ENCODE measurements at regions not wholly inside any gene's neighbourhood (a gene's known extent, or its start where the extent isn't known, plus 50 kb on each side); places are given as distances from the start of the nearest gene placed in this dataset.
A peak's percentile ranks its signal among the peaks of the same experiment; 100 is the strongest.
"Not testable (repeated sequence)": the region's sequence is repeated elsewhere in the genome, so short reads cannot be mapped to it uniquely, and the experiment has no call there.

DNA sequence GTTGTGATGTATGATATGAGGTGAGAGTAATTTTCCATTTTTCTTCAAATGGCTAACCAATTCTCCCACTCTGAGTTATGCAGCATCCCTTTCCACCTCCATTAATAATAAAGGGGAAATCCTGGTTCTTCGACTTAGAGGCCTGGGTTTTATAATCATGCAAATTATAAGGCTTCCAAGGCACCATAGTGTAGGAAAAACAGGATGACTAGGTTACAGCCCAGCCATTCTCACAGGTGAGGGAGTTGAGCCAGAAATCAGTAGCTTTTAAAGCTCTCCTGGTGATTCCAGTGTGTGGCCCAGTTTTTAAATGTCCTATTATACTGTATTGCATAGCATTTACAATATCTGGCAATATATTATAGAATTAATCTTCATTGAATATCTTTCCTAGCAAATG, 203.1 kb downstream of the ARHGEF9 start:
- Histone ChIP-seq H3K9me3 (ENCODE audit: control insufficient read depth, low read length) (no peaks in the 10 kb centered on the region), H3K4me3 (ENCODE audit: low read length) (no peak overlapping the region), H3K27me3 (ENCODE audit: control insufficient read depth, insufficient read depth) (no peaks in the 10 kb centered on the region), H3K4me1 (ENCODE audit: control insufficient read depth, insufficient read depth, low read length) (no peaks in the 10 kb centered on the region), H3K27ac (ENCODE audit: low read length) (no peak overlapping the region)
- intact Hi-C loops (cut with DNase I) = no loop called here
- WGBS = 76% methylated on average over 1 of the region's 1 CpG
- DNase-seq (no peak), ATAC-seq (no peak)

DNA sequence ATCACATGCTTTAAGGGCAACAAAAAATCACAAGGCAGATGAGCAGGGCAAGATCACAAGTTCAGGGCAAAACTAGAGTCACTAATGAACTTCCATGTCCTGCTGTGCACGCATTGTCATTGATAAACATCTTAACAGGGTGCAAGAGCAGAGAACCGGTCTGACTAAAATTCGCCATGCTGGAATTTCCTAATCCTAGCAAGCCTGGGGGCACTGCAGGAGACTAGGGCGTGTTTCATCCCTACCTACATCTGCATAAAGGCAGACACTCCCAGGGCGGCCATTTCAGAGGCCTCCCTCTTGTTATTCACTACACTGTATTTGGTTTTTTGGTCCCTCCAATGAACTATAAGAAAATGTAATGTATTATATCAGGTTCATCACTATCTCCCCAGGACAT, 203.6 kb downstream of the ARHGEF9 start:
- 75% methylated on average over 5 of the region's 5 CpGs for WGBS
- H3K27ac ChIP-seq (ENCODE audit: low read length) = no peak overlapping the region
- intact Hi-C loops (cut with DNase I) = no loop called here
- H3K27me3 ChIP-seq (ENCODE audit: control insufficient read depth, insufficient read depth) = no peaks in the 10 kb centered on the region
- no peaks in the 10 kb centered on the region for H3K4me1 ChIP-seq (ENCODE audit: control insufficient read depth, insufficient read depth, low read length)
- H3K4me3 ChIP-seq (ENCODE audit: low read length) = no peak overlapping the region
- ATAC-seq (no peak), DNase-seq (no peak)
- no peaks in the 10 kb centered on the region for H3K9me3 ChIP-seq (ENCODE audit: control insufficient read depth, low read length)

DNA sequence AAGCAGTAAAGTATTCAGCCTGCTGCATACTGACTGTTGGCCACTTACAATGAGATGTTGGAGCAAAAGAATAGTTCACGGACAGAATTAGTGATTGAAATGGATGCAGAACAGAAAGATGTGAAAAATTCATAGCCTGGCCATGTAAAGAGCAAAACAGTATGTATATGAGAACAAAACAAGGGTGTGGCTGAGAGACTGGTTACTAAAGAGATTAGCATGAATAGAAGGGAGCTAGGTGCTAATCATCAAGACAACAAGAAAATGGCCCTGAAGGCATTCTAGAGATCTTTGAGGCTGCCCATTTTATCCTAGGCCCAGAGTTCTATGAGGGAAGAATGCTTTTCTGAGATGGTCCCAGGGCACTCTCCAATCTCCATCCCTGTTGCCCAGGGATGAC, 208.5 kb downstream of the ARHGEF9 start:
- no peaks in the 10 kb centered on the region for H3K27me3 ChIP-seq (ENCODE audit: control insufficient read depth, insufficient read depth)
- ATAC-seq = no peak
- no peaks in the 10 kb centered on the region for H3K4me1 ChIP-seq (ENCODE audit: control insufficient read depth, insufficient read depth, low read length)
- no peak for DNase-seq
- intact Hi-C loops (cut with DNase I) = no loop called here
- H3K4me3 ChIP-seq (ENCODE audit: low read length) = no peak overlapping the region
- no peaks in the 10 kb centered on the region for H3K9me3 ChIP-seq (ENCODE audit: control insufficient read depth, low read length)
- 88% methylated on average over 1 of the region's 1 CpG for WGBS
- no peak overlapping the region for H3K27ac ChIP-seq (ENCODE audit: low read length)

DNA sequence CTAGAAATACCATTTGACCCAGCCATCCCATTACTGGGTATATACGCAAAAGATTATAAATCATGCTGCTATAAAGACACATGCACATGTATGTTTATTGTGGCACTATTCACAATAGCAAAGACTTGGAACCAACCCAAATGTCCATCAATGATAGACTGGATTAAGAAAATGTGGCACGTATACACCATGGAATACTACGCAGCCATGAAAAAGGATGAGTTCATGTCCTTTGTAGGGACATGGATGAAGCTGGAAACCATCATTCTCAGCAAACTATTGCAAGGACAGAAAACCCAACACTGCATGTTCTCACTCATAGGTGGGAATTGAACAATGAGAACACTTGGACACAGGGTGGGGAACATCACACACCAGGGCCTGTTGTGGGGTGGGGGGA, 209.3 kb downstream of the ARHGEF9 start:
- H3K4me1 ChIP-seq (ENCODE audit: control insufficient read depth, insufficient read depth, low read length); H3K4me3 ChIP-seq (ENCODE audit: low read length); DNase-seq; ATAC-seq; intact Hi-C loops (cut with DNase I); H3K9me3 ChIP-seq (ENCODE audit: control insufficient read depth, low read length); H3K27ac ChIP-seq (ENCODE audit: low read length); H3K27me3 ChIP-seq (ENCODE audit: control insufficient read depth, insufficient read depth): not testable (repeated sequence)
- 69% methylated on average over 3 of the region's 3 CpGs for WGBS

DNA sequence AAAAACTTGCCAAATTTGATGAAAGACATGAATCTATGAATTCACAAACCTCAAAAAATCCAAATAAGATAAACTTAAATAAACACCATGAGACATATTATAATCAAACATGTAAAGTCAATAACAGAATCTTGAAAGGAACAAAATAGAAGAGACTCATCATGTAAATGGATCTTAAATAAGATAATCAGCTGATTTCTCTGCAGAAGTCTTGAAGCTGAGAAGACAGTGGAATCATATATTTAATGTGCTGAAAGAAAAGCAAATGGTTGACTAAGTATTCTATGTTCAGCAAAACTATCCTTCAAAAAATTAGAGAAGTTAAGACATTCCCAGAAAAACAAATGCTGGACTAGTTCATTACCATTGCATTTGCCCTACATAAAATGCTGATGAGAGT, 215.7 kb upstream of the SPIN4 start:
- DNase-seq (no peak), ATAC-seq (no peak)
- no peaks in the 10 kb centered on the region for H3K4me1 ChIP-seq (ENCODE audit: control insufficient read depth, insufficient read depth, low read length)
- H3K27me3 ChIP-seq (ENCODE audit: control insufficient read depth, insufficient read depth) = no peaks in the 10 kb centered on the region
- no peak overlapping the region for H3K27ac ChIP-seq (ENCODE audit: low read length)
- H3K9me3 ChIP-seq (ENCODE audit: control insufficient read depth, low read length) = no peaks in the 10 kb centered on the region
- intact Hi-C loops (cut with DNase I) = no loop called here
- H3K4me3 ChIP-seq (ENCODE audit: low read length) = no peak overlapping the region

DNA sequence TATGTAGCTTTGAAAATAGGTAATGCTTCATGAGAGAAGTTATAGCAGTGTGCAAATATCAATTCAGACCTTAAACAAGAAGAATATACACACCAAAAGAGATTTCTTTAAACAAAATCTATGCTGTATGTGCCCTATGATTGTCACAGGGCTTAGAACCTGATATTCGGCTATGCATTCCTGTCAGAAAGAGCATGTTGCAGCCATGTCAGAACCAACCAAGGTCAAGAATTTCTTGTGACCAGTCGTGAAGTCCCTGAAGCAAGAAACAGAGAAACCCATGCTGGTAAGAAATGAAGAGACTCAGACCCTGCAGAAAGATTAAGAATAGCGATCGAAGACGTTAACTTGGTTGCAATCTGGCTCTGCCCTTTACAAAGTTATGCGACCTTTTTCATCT, 210.3 kb upstream of the SPIN4 start:
- Histone ChIP-seq H3K9me3 (ENCODE audit: control insufficient read depth, low read length) (no peaks in the 10 kb centered on the region), H3K27me3 (ENCODE audit: control insufficient read depth, insufficient read depth) (no peaks in the 10 kb centered on the region), H3K27ac (ENCODE audit: low read length) (no peak overlapping the region), H3K4me1 (ENCODE audit: control insufficient read depth, insufficient read depth, low read length) (no peaks in the 10 kb centered on the region), H3K4me3 (ENCODE audit: low read length) (peak overlapping the region; percentile 50)
- intact Hi-C loops (cut with DNase I) = no loop called here
- ATAC-seq (no peak), DNase-seq (no peak)
- 3% methylated on average over 6 of the region's 6 CpGs for WGBS

DNA sequence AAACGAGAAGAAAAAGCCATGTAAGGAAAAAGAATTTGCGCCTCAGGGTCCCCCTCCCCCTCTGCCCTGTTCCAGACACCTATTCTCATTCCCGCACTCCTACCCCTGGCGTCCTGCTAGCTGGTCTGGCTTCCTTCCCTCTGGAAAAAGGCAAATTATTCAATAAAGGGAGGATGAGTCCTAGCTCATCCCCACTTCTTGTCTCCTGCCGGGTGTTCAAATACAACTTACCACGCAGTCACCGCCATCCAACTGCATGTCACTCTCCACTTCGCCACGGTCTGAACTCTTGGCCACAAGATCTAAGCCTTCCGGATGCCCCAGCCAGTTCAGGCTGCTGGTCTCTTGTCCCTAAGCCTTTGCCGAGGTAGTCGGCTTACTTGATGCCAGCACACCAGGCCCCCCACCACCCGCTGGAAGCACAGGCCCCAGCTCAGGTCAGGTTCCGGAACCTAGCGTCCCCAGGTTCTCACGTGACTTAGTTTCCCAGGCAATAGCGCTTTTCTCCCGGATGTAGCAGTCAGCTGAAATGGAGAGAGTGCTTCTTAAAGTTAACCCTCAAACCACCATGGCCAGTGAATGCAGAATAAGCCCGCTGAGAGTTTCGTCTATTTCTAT, 209.6 kb upstream of the SPIN4 start:
- intact Hi-C loops (cut with DNase I) = no loop called here
- WGBS = under 1% methylated on average over 20 of the region's 20 CpGs

DNA sequence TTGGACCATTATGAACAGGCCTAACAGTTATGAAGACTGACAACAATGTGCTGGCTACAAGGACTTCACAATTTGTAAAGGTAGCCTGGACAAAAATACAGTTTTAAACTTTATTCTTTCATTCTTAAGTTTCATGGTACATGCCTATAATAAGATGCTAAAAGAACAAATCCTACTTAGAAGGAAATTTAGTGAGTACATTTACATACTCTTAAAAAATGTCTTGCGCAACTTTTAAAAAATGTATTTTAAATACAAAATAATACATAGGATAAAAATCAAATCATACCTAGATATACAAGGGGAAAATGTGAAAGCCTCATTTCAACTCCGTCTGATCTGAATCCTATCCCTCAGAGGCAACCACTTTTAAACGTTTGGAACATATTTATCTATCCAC, 200.7 kb upstream of the SPIN4 start:
- Histone ChIP-seq H3K4me3 (ENCODE audit: low read length) (no peak overlapping the region), H3K27me3 (ENCODE audit: control insufficient read depth, insufficient read depth) (no peaks in the 10 kb centered on the region), H3K27ac (ENCODE audit: low read length) (no peak overlapping the region), H3K4me1 (ENCODE audit: control insufficient read depth, insufficient read depth, low read length) (no peaks in the 10 kb centered on the region), H3K9me3 (ENCODE audit: control insufficient read depth, low read length) (no peaks in the 10 kb centered on the region)
- intact Hi-C loops (cut with DNase I) = no loop called here
- WGBS = 95% methylated on average over 3 of the region's 3 CpGs
- DNase-seq (no peak), ATAC-seq (no peak)

More for the DNA sequence above, 209.6 kb upstream of the SPIN4 start:
- H3K9me3 ChIP-seq (ENCODE audit: control insufficient read depth, low read length) = no peaks in the 10 kb centered on the region
- no peak overlapping the region for H3K27ac ChIP-seq (ENCODE audit: low read length)
- DNase-seq (peak; percentile 35 to 64 (median 63)), ATAC-seq (peak; percentile 96 to 98)
- peak overlapping the region; percentile 50 for H3K4me3 ChIP-seq (ENCODE audit: low read length)
- H3K27me3 ChIP-seq (ENCODE audit: control insufficient read depth, insufficient read depth) = no peaks in the 10 kb centered on the region
- no peaks in the 10 kb centered on the region for H3K4me1 ChIP-seq (ENCODE audit: control insufficient read depth, insufficient read depth, low read length)

DNA sequence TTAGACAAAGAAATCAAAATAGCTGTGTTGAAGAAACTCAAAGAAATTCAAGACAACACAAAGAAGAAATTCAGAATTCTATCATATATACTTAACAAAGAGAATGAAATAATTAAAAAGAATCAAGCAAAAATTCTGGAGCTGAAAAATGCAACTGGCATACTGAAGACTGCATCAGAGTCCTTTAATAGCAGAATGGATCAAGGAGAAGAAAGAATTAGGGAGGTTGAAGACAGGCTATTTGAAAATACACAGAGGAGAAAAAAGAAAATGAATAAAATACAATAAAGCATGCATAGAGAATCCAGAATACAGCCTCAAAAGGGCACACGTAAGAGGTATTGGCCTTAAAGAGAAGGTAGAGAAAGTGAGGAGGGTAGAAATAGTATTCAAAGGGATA, 179.5 kb upstream of the SPIN4 start:
- DNase-seq (no peak), ATAC-seq (no peak)
- Histone ChIP-seq H3K4me3 (ENCODE audit: low read length) (no peak overlapping the region), H3K27me3 (ENCODE audit: control insufficient read depth, insufficient read depth) (no peaks in the 10 kb centered on the region), H3K27ac (ENCODE audit: low read length) (no peak overlapping the region), H3K9me3 (ENCODE audit: control insufficient read depth, low read length) (no peaks in the 10 kb centered on the region), H3K4me1 (ENCODE audit: control insufficient read depth, insufficient read depth, low read length) (no peaks in the 10 kb centered on the region)
- intact Hi-C loops (cut with DNase I) = no loop called here
- WGBS = 98% methylated on average over 1 of the region's 1 CpG

DNA sequence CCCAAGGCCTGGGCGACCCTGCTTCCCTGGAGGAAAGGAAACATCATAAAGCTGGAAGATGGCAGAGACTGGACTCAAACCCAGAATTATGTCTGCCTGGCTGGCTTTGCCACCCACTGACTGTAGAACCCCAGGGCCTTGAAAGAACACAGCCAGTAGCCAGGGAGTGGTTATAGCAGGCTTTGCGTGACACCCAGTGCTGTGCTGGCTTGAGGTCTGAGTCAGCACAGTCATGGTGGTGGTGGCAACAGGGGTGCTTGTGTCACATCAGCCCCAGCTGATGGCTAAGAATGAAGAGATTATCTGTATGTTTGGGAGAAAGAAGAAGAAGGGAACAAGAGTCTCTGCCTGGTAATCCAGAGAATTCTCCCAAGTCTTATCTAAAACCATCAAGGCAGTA, 178.8 kb upstream of the SPIN4 start:
- WGBS = 97% methylated on average over 2 of the region's 2 CpGs
- ATAC-seq (no peak), DNase-seq (no peak)
- H3K9me3 ChIP-seq (ENCODE audit: control insufficient read depth, low read length) = no peaks in the 10 kb centered on the region
- H3K27ac ChIP-seq (ENCODE audit: low read length) = no peak overlapping the region
- H3K4me1 ChIP-seq (ENCODE audit: control insufficient read depth, insufficient read depth, low read length) = no peaks in the 10 kb centered on the region
- no peaks in the 10 kb centered on the region for H3K27me3 ChIP-seq (ENCODE audit: control insufficient read depth, insufficient read depth)
- no peak overlapping the region for H3K4me3 ChIP-seq (ENCODE audit: low read length)
- intact Hi-C loops (cut with DNase I) = no loop called here

DNA sequence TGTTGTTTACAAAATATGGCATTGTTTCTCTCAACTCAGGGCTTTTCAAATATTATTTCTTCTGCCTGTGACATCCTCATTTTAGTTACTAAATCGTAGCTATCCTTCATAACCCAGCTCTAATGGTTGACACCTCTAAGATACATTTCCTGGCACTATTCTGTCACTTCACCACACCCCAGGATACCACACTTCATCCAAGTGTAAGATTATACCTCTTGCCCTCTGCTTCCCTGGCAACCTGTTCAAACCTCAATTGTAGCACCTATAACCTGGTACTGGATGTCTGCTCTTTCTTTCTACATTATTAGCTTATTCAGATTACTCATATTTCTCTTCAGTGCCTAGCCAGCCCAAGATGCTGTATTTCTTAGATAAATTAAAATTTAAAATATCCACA, 175.7 kb upstream of the SPIN4 start:
- Histone ChIP-seq H3K27ac (ENCODE audit: low read length) (no peak overlapping the region), H3K9me3 (ENCODE audit: control insufficient read depth, low read length) (no peaks in the 10 kb centered on the region), H3K4me1 (ENCODE audit: control insufficient read depth, insufficient read depth, low read length) (no peaks in the 10 kb centered on the region), H3K4me3 (ENCODE audit: low read length) (no peak overlapping the region), H3K27me3 (ENCODE audit: control insufficient read depth, insufficient read depth) (no peaks in the 10 kb centered on the region)
- 72% methylated on average over 1 of the region's 1 CpG for WGBS
- no peak for DNase-seq
- no peak for ATAC-seq
- intact Hi-C loops (cut with DNase I) = no loop called here

DNA sequence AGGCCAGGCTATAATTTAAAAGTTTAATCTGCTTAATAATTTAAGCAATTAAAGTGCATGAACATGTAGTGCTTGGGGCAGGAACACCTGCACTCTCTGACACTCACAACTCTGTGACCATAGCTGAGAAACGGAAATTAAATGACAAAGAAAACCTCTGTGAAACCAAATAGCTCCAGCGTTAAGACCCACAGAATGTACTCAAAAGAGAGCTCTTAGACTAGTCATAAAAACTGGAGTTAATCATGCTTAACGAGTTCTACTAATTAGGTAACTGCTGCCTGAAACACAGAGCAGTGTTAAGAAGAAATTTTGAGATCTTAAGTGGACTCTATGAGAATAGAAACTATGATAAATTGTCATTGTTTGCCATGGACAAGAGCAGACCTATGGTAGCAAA, 174.4 kb upstream of the SPIN4 start:
- no peaks in the 10 kb centered on the region for H3K4me1 ChIP-seq (ENCODE audit: control insufficient read depth, insufficient read depth, low read length)
- intact Hi-C loops (cut with DNase I) = no loop called here
- H3K9me3 ChIP-seq (ENCODE audit: control insufficient read depth, low read length) = no peaks in the 10 kb centered on the region
- no peak overlapping the region for H3K4me3 ChIP-seq (ENCODE audit: low read length)
- H3K27me3 ChIP-seq (ENCODE audit: control insufficient read depth, insufficient read depth) = no peaks in the 10 kb centered on the region
- ATAC-seq (no peak), DNase-seq (no peak)
- no peak overlapping the region for H3K27ac ChIP-seq (ENCODE audit: low read length)
- WGBS = 78% methylated on average over 3 of the region's 3 CpGs

All from right cardiac atrium (tissue), 5 donors.